Activated naive CD8-positive, alpha-beta T cell (primary cell): ENCODE measurements at regions not wholly inside any gene's neighbourhood (a gene's known extent, or its start where the extent isn't known, plus 50 kb on each side); places are given as distances from the start of the nearest gene placed in this dataset.
"Not testable (repeated sequence)": the region's sequence is repeated elsewhere in the genome, so short reads cannot be mapped to it uniquely, and the experiment has no call there.

Source experiments
- H3K27ac Mint-ChIP-seq: one replicate; pipeline ENCODE4 v1.8.0; 2021; ENCODE audit warnings: mixed read lengths
- H3K27me3 Mint-ChIP-seq: one replicate; pipeline ENCODE4 v1.8.0; 2021; ENCODE audit warnings: mixed read lengths
- H3K36me3 Mint-ChIP-seq: one replicate; pipeline ENCODE4 v1.8.0; 2021; ENCODE audit warnings: mixed read lengths
- H3K4me1 Mint-ChIP-seq: one replicate; pipeline ENCODE4 v1.8.0; 2021; ENCODE audit warnings: low read depth, mixed read lengths
- H3K4me3 Mint-ChIP-seq: one replicate; pipeline ENCODE4 v1.8.0; 2021; ENCODE audit warnings: mild to moderate bottlenecking, mixed read lengths
- H3K9me3 Mint-ChIP-seq: one replicate; pipeline ENCODE4 v1.8.0; 2021; ENCODE audit warnings: low read depth, mixed read lengths

DNA sequence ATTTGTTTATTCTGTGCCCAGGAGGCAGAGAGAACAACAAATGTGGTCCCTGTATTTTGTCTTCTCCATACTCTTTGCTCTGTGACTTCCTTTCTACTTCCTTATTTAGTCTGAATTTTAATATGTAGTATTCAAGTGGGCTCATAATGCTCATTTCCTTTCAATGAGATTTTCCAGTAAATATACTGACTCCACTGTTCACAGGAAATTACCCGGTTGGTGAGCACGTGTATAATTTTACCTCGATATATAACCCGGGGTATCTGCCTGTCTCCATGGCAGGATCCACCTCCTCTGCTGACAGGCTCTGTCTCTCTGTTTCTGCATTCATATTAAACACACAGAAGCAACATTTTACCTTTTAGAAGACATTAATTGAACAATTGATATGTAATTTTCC, 166.0 kb downstream of the SLC38A4 start:
- Mint-ChIP-seq H3K36me3 (no peaks in the 10 kb centered on the region), H3K4me1 (peaks cover 27% of the 10 kb centered on the region), H3K4me3 (peak overlapping the region; percentile 6), H3K27me3 (no peaks in the 10 kb centered on the region), H3K9me3 (no peaks in the 10 kb centered on the region), H3K27ac (peak overlapping the region; percentile 43)

DNA sequence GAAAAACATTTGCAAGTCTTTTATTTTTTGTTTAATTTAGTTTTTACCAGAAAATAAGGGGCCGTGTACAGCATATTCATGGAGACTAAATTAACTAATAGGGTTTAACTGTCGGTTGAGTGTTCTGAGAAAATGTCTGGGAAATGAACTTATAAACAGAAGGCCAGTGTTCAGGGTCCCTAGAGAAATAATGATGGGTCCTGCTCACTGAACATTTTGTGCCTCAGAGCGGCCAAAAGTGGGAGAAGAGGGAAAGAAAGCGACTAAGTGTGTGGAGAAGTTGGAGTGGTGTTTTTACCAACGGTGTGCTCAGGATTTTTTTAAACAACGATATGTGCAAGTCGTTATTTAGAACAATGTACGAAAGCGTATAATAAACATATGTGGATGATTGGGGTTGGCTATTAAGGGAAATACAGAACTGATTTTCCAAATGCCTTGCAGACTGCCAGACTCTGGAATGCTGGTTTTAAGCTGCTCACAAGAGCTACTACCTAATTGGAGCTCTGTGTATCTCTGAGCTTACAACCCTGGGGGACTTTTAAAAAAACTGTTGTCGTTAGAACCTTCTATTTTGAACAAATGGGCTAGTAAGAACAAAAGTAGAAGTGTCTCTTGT, 166.7 kb downstream of the SLC38A4 start:
- peak overlapping the region; percentile 33 for H3K4me3 Mint-ChIP-seq
- H3K27ac Mint-ChIP-seq = peak overlapping the region; percentile 67
- no peaks in the 10 kb centered on the region for H3K27me3 Mint-ChIP-seq
- H3K36me3 Mint-ChIP-seq = no peaks in the 10 kb centered on the region
- no peaks in the 10 kb centered on the region for H3K9me3 Mint-ChIP-seq
- peaks cover 26% of the 10 kb centered on the region for H3K4me1 Mint-ChIP-seq

DNA sequence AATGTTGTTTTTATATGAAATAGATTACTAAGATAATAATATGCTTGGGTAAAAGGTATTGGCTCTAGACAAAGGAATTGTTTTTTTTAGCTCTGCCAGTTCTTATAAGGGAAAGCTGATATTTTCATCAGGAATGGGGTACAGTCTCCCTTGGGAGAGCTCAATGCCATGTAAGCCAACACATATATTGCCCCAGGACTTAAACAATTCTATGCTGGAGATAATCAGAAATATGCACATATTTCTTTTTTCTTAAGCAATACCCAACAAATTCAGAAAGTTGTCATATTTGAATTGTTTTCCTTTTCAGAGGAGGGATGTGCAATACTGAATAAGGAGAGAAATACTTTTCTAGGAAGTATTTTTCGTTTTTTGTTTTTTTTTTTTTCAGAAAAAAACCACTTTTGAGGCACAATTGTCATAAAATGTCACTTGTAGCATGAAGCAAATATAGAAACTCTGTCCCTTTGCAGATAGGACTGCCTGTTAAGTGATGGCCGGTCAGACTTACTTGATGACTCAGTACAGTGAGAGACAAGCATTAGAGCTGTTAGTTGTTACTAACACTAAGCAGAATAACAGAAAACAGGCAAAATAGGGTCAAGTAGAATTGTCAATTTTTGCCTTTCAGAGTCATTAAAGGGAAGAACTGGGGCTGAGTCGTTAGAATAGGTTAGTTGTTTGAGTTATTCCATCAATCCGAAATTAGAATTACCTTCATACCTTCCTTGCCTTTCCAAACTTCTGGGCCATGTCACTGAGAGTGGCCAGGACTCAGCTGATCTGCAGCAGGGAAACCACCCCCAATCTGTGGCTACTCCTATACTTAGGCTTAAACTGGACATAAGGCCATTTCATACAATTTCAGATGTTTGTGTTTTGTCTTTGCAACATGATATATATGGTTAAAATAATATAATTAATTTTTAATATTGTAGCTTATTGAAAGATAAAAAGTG, 168.1 kb downstream of the SLC38A4 start:
- Mint-ChIP-seq H3K4me3 (no peak overlapping the region), H3K27me3 (no peaks in the 10 kb centered on the region), H3K4me1 (peaks cover 26% of the 10 kb centered on the region), H3K9me3 (no peaks in the 10 kb centered on the region), H3K36me3 (no peaks in the 10 kb centered on the region), H3K27ac (no peak overlapping the region)

DNA sequence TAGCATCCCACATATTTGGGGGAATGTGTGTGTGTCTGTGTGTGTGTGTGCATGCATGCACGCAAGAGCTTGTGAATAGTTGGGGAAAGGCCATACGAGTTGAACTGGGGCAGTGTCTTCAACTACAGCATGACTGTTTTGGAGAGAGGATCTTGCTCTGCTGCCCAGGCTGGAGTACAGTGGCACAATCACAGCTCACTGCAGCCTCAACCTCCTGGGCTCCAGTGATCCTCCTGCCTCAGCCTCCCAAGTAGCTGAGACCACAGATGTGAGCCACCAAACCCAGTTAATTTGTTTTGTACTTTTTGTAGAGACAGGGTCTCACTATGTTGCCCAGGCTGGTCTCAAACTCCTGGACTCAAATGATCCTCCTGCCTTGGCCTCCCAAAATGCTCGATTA, 169.8 kb downstream of the SLC38A4 start:
- not testable (repeated sequence) for H3K36me3 Mint-ChIP-seq, H3K27ac Mint-ChIP-seq, H3K4me3 Mint-ChIP-seq, H3K9me3 Mint-ChIP-seq, H3K27me3 Mint-ChIP-seq
- H3K4me1 Mint-ChIP-seq = peaks cover 19% of the 10 kb centered on the region

DNA sequence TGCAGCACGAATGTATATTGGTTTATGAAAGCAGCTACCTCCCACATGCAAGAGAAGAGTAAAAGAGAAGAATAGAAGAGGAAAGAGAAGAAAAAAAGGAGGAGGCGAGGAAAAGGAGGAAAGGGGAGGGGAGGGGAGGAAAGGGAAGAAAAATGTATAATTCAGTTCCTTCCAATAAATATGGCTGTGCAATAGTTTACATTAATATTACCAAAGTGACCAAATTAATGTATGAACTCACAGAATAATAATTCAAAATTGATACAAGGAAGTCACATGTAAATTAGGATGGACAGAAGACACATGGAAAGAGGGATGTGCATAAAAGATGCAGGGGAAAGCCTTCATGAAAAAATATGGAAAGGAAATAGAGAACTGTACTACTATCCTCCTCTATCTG, 172.5 kb downstream of the SLC38A4 start:
- no peaks in the 10 kb centered on the region for H3K9me3 Mint-ChIP-seq
- H3K36me3 Mint-ChIP-seq = peaks cover 9% of the 10 kb centered on the region
- no peak overlapping the region for H3K27ac Mint-ChIP-seq
- no peaks in the 10 kb centered on the region for H3K4me1 Mint-ChIP-seq
- no peaks in the 10 kb centered on the region for H3K27me3 Mint-ChIP-seq
- H3K4me3 Mint-ChIP-seq = no peak overlapping the region

DNA sequence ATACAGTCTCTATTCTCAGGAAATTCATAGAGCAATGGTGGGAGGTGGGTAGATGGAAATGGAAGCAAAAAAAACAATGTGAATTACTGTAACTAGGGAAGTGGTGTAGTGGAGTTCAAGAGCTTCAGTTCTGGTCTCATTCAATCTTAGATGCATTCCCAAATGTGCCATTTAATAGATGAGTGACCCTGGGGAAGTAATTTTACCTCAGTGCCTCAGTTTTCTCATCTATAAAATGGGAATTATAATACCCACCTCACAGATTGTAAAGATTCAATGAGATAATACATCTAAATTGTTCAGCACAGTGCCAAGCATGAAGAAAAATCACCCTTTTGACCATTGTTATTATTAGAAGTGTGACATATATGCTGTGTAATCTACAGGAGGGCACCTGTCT, 173.1 kb downstream of the SLC38A4 start:
- Mint-ChIP-seq H3K27ac (no peak overlapping the region), H3K4me3 (no peak overlapping the region), H3K9me3 (no peaks in the 10 kb centered on the region), H3K27me3 (no peaks in the 10 kb centered on the region), H3K36me3 (peaks cover 9% of the 10 kb centered on the region), H3K4me1 (no peaks in the 10 kb centered on the region)

DNA sequence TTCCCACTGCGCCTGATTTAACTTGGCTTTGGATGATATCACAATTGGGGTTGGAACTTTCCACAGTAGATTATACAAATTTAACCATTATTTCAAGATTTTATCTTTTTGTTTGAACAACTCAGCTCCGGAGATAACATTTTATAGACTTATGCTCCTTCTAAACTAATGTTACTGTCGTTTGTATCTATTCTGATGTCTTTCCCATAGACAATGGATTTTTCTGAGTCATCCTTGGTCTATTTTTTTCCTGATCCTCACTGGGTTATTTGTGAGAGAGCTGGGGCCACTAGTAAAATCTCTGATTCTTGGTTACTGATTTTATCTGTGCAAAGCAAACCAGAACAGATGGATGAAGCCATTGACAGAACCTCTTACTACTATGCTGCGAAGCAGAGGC, 175.1 kb downstream of the SLC38A4 start:
- no peaks in the 10 kb centered on the region for H3K9me3 Mint-ChIP-seq
- no peak overlapping the region for H3K4me3 Mint-ChIP-seq
- H3K27me3 Mint-ChIP-seq = no peaks in the 10 kb centered on the region
- peaks cover 4% of the 10 kb centered on the region for H3K4me1 Mint-ChIP-seq
- peaks cover 13% of the 10 kb centered on the region for H3K36me3 Mint-ChIP-seq
- no peak overlapping the region for H3K27ac Mint-ChIP-seq

DNA sequence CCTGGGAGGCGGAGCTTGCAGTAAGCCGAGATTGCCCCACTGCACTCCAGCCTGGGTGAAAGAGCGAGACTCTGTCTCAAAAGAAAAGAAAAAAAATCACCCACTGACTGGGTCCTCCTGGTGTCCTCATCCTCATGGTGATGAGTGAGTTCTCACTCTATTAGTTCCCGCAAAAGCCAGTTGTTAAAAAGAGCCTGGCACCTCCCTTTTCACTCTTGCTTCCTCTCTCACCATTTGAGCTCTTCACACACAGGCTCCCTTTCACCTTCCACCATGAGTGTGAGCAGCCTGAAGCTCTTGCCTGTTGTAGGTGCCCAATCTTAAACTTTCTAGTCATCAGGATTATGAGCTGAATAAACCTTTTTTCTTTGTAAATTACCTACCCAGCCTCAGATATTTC, 176.4 kb downstream of the SLC38A4 start:
- H3K27ac Mint-ChIP-seq = no peak overlapping the region
- H3K4me1 Mint-ChIP-seq = peaks cover 4% of the 10 kb centered on the region
- no peaks in the 10 kb centered on the region for H3K9me3 Mint-ChIP-seq
- H3K36me3 Mint-ChIP-seq = peaks cover 13% of the 10 kb centered on the region
- H3K27me3 Mint-ChIP-seq = no peaks in the 10 kb centered on the region
- no peak overlapping the region for H3K4me3 Mint-ChIP-seq

DNA sequence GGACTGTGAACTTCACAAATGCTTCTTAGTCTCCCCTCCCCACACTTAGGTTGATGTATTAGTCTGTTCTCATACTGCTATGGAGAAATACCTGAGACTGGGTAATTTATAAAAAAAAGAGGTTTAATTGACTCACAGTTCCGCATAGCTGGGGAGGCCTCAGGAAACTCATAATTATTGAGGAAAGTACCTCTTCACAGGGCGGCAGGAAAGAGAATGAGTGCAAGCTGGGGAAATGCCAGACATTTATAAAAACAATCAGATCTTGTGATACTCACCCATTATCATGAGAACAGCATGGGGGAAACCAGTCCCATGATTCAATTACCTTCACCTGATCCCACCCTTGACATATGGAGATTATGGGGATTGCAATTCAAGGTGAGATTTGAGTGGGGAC, 178.8 kb downstream of the SLC38A4 start:
- peaks cover 10% of the 10 kb centered on the region for H3K36me3 Mint-ChIP-seq
- peaks cover 4% of the 10 kb centered on the region for H3K4me1 Mint-ChIP-seq
- H3K27me3 Mint-ChIP-seq = no peaks in the 10 kb centered on the region
- H3K9me3 Mint-ChIP-seq = peaks cover 9% of the 10 kb centered on the region
- H3K4me3 Mint-ChIP-seq = no peak overlapping the region
- no peak overlapping the region for H3K27ac Mint-ChIP-seq

DNA sequence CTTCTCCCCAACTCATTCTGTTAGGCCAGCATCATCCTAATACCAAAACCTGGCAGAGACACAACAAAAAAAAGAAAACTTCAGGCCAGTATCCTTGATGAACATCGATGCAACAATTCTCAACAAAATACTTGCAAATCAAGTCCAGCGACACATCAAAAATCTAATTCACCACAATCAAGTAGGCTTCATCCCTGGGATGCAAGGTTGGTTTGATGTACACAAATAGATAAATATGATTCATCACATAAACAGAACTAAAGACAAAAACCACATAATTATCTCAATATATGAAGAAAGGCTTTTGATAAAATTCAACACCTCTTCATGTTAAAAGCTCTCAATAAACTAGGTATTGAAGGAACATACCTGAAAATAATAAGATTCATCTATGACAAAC, 184.1 kb downstream of the SLC38A4 start:
- not testable (repeated sequence) for H3K4me3 Mint-ChIP-seq, H3K27ac Mint-ChIP-seq, H3K4me1 Mint-ChIP-seq, H3K27me3 Mint-ChIP-seq
- peaks cover 34% of the 10 kb centered on the region for H3K9me3 Mint-ChIP-seq
- peaks cover 28% of the 10 kb centered on the region for H3K36me3 Mint-ChIP-seq

DNA sequence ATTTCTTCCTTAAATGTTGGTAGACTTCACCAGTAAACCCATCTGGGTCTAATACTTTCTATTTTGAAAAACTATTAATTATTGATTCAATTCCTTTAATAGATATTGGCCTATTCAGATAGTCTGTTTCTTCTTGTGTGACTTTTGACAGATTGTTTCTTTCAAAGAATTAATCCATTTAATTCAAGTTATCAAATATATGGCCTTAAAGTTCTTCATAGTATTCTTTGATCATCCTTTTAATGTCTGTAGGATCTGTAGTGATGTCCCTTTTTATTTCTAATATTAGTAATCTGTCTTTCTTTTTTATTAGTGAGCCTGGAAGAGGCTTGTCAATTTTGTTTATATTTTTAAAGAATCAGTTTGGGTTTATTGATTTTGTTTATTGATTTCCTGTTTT, 190.0 kb downstream of the SLC38A4 start:
- Mint-ChIP-seq H3K27ac (no peak overlapping the region), H3K36me3 (peaks cover 34% of the 10 kb centered on the region), H3K4me1 (no peaks in the 10 kb centered on the region), H3K9me3 (peaks cover 30% of the 10 kb centered on the region), H3K27me3 (no peaks in the 10 kb centered on the region), H3K4me3 (no peak overlapping the region)

DNA sequence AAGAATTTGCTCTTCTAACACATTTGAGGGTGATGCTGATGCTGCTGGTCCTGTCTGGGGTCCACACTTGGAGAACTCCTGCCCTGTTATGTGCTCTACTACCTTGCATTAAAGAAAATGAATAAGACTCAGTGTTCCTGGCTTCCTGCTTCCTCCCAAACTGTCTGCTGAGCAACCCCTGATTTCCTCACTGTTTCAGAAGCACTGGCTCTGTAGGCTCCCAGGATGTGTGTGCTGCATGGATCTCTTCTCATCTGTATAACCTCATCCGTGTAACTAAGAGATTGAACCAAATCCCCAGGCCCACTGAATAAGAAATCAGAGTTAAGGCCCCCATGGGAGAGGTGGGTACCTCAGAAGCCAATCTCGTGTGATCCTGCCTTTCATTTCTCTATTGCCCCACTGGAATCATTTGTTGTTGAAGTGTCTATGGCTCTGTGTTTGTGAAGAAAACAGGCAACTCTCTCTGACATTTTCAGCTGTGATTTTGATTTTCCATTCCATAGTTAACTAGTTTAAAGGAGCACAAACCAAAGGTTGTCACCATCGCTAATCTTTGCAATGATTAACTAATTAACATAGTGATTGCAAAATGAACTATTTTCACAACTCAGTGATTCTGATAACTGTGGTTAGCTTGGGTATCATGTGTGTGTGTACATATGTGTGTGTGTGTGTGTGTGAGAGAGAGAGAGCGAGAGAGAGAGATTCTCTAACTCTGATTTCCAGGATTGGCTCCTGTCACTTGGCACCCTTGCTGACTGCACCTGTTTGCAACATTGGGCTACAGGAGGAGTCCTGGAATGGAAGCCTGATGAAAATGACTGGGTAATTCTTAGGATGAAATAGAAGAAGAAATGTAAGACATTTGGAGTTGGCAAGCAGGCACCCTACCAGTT, 196.2 kb downstream of the SLC38A4 start:
- peaks cover 2% of the 10 kb centered on the region for H3K4me1 Mint-ChIP-seq
- H3K36me3 Mint-ChIP-seq = peaks cover 7% of the 10 kb centered on the region
- no peak overlapping the region for H3K27ac Mint-ChIP-seq
- peaks cover 5% of the 10 kb centered on the region for H3K9me3 Mint-ChIP-seq
- no peak overlapping the region for H3K4me3 Mint-ChIP-seq
- no peaks in the 10 kb centered on the region for H3K27me3 Mint-ChIP-seq

DNA sequence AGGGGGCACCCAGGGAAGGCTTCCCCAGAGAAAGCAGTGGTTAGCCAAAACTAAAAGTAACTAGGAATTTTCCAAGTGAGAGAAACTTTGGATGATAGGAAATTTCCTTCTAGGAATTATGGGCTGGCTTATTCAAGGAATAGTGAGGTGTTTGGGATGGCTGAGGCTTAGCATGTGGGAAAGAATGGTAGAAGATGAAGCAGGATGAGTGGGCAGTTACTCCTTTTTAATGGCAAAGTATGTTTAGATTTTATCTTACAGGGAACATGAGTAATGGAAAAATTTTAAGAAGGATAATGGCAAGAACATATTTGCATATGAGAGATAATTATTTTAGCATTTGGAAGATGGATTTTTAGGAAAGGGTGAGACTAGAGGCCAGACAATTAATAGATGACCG, 197.6 kb downstream of the SLC38A4 start:
- H3K27ac Mint-ChIP-seq = no peak overlapping the region
- H3K9me3 Mint-ChIP-seq = no peaks in the 10 kb centered on the region
- H3K4me3 Mint-ChIP-seq = no peak overlapping the region
- peaks cover 4% of the 10 kb centered on the region for H3K36me3 Mint-ChIP-seq
- no peaks in the 10 kb centered on the region for H3K27me3 Mint-ChIP-seq
- H3K4me1 Mint-ChIP-seq = peaks cover 5% of the 10 kb centered on the region

DNA sequence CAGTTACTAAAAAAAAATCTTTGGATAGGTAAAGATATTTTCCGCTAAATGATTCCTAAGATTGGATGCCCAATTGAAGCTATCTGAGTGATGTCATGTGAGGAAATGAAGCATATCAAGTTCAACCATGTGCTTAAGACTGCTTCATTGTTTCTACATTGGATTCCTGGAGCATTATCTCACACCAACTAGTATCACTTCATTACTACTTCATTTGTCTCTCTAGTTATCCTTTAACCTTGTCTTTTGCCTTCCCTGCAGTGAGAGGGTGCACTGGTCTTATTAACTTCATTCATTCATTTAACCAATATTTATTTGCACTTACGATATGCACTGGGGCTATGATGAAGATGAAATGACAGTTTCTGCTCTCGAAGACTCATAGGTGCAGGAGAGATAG, 198.1 kb downstream of the SLC38A4 start:
- no peaks in the 10 kb centered on the region for H3K27me3 Mint-ChIP-seq
- no peak overlapping the region for H3K4me3 Mint-ChIP-seq
- H3K4me1 Mint-ChIP-seq = peaks cover 5% of the 10 kb centered on the region
- no peaks in the 10 kb centered on the region for H3K9me3 Mint-ChIP-seq
- peaks cover 4% of the 10 kb centered on the region for H3K36me3 Mint-ChIP-seq
- no peak overlapping the region for H3K27ac Mint-ChIP-seq

DNA sequence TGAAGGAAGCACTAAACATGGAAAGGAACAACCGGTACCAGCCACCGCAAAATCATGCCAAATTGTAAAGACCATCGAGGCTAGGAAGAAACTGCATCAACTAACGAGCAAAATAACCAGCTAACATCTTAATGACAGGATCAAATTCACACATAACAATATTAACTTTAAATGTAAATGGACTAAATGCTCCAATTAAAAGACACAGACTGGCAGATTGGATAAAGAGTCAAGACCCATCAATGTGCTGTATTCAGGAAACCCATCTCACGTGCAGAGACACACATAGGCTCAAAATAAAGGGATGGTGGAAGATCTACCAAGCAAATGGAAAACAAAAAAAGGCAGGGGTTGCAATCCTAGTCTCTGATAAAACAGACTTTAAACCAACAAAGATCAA, 206.3 kb downstream of the SLC38A4 start:
- H3K4me1 Mint-ChIP-seq, H3K4me3 Mint-ChIP-seq, H3K36me3 Mint-ChIP-seq, H3K27ac Mint-ChIP-seq, H3K9me3 Mint-ChIP-seq, H3K27me3 Mint-ChIP-seq: not testable (repeated sequence)
